Gastroesophageal sphincter (tissue), 3 donors: ENCODE measurements at regions not wholly inside any gene's neighbourhood (a gene's known extent, or its start where the extent isn't known, plus 50 kb on each side); places are given as distances from the start of the nearest gene placed in this dataset.

Experiments
- EP300 ChIP-seq: sonication (generic); formaldehyde crosslinking; IDR thresholded peaks from one replicate; pipeline ENCODE4 v1.6.1; 2017; ENCODE audit warnings: antibody characterized with exemption, mild to moderate bottlenecking
- POLR2AphosphoS5 ChIP-seq: sonication (generic); formaldehyde crosslinking; IDR thresholded peaks from one replicate; pipeline ENCODE4 v1.6.1; 2017; ENCODE audit warnings: antibody characterized with exemption
- TF ChIP-seq, protein P1 (sequence below), 4 experiments: fragments of 200-600 bp in 2 of 4; fragments of 450-650 bp in 2 of 4; sonication (generic) in 1 of 4; IDR thresholded peaks; one replicate each; pipeline ENCODE4 v1.5.1; 2017 to 2019; ENCODE audit warnings: antibody characterized with exemption in 4 of 4, mild to moderate bottlenecking in 2 of 4, moderate library complexity in 2 of 4

DNA sequence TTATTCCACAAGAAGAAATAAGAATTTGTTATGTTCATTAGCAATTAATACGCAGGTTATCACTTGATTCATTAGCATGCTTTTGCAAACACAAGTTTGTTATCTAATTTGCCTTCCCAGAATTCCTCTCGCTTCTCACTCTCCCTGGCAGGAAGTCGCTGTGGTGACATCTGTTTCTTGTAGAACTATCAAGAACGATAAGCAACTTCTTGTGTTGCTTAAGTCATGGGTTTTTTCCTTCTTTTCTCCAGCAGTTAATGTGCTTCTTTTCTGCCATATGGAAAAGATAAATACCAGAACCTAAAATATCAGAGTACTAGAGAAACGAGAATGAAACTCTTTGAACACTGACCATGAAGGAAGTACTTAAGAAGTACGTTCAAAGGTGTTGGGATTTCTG, 99.8 kb upstream of the CHMP2B start:
- no peak for TF ChIP-seq POLR2AphosphoS5
- TF ChIP-seq, protein P1, sequence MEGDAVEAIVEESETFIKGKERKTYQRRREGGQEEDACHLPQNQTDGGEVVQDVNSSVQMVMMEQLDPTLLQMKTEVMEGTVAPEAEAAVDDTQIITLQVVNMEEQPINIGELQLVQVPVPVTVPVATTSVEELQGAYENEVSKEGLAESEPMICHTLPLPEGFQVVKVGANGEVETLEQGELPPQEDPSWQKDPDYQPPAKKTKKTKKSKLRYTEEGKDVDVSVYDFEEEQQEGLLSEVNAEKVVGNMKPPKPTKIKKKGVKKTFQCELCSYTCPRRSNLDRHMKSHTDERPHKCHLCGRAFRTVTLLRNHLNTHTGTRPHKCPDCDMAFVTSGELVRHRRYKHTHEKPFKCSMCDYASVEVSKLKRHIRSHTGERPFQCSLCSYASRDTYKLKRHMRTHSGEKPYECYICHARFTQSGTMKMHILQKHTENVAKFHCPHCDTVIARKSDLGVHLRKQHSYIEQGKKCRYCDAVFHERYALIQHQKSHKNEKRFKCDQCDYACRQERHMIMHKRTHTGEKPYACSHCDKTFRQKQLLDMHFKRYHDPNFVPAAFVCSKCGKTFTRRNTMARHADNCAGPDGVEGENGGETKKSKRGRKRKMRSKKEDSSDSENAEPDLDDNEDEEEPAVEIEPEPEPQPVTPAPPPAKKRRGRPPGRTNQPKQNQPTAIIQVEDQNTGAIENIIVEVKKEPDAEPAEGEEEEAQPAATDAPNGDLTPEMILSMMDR (IDR thresholded peaks at IDR 0.05), result no peak
- no peak for TF ChIP-seq EP300
